GM20431 (cell line): ENCODE measurements at regions not wholly inside any gene's neighbourhood (a gene's known extent, or its start where the extent isn't known, plus 50 kb on each side); places are given as distances from the start of the nearest gene placed in this dataset.
"Not testable (repeated sequence)": the region's sequence is repeated elsewhere in the genome, so short reads cannot be mapped to it uniquely, and the experiment has no call there.

Experiments used
- in situ Hi-C: fragments of 300-500 bp; cut with MseI, MboI; formaldehyde crosslinking; loops from one replicate; pipeline ENCODE4 v1.15.0; 2020; ENCODE audit warnings: low sequenced_read_pairs; ENCODE audit not compliant: unreplicated experiment

DNA sequence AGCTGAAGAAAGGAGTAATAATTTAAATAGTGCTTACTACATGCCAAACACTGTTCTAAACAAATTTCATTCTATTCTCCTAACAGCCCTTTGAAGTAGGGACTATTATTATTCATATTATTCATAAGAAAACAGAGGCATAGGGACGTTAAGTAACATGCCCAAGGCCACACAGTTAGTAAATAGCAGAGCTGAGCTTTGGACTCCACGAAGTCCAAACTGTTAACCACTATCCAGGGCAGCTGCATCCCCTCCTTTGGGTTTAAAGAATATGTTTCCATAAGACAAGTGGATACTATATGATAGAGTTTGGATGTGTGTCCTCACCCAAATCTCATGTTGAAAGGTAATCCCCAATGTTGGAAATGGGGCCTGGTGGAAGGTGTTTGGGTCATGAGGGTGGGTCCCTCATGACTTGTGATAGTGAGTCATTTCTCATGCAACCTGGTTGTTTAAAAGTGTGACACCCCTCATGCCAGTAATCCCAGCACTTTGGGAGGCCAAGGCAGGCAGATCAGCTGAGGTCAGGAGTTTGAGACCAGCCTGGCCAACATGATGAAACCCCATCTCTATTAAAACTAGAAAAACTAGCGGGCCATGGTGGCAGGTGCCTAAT, 144.0 kb upstream of the CXADR start:
- in situ Hi-C loops, result no loop called here

- in situ Hi-C loops, result no loop called here
Measured at GRCh38 chr21:17370263-17370662, 142.6 kb upstream of the CXADR start.

DNA sequence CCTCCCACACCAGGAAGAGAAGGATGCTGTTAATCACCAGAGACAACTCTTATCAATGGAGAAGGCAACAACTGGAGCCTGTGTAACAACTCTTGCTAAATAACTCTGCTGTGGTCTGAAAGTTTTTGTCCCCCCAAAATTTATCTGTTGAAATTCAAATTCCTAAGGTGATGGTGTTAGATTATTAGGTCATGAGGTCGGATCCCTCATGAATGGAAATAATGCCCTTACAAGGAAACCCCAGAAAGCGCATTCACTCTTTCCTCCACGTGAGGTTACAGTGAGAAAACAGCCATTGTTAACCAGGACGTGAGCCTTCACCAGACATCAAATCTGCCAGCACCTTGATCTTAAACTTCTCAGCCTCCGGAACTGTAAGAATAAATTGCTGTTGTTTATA, 141.9 kb upstream of the CXADR start:
- in situ Hi-C loops, result no loop called here

GRCh38 chr21:17371450-17371849, 141.4 kb upstream of the CXADR start:
- in situ Hi-C loops, result no loop called here

- in situ Hi-C loops, result no loop called here
Measured at GRCh38 chr21:17372200-17372599, 140.6 kb upstream of the CXADR start.

DNA sequence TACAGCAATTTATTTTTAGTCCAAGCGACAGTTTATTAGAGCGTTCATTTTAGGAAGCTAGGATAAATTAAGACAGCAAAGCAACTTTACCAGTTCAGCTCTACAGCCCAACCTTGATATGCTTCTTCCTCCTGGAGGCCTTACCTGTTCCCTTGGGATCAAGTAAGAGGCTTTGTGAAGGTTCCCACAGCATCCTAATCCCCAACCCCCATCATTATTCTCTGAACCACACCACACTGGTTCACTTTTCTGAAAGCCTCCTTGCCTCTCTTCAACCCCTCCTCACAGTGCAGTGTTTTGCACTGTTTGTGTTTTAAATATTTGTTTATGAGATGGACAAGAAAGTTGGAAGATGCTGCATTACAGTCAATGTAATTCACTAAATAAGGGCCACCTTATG, 126.3 kb upstream of the CXADR start:
- in situ Hi-C loops, result no loop called here

DNA sequence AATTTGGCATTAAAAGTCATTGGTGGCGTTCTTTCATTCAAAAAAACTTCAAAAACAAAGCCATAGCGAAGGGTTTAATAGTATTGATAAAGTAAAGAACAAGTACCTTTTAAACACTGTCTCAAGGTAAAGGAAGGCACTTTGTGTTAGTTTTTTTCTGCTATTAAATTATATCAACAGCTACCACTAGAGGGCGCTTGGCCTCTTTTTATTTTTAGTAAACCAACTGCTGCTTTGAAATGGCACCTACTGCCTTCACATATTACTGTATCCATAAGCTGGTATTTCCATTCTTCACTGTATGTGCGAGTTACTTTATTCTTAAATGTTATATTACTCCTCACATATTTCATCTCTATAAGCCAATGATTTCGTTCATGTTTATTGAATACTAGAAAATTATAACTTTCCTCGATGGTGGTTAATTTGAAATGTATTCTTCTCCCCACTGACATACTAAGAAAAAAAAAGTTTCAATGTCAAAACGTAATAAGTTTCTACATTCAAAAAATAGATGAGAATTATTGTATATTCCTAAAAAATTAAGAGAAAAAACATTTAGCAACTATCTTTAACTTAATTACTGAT, 125.7 kb upstream of the CXADR start:
- in situ Hi-C loops, result no loop called here

GRCh38 chr21:17388226-17388625, 124.6 kb upstream of the CXADR start:
- in situ Hi-C loops, result no loop called here

GRCh38 chr21:17389311-17389710, 123.5 kb upstream of the CXADR start:
- in situ Hi-C loops, result no loop called here

- in situ Hi-C loops, result no loop called here
Measured at GRCh38 chr21:17390569-17390968, 122.3 kb upstream of the CXADR start.

GRCh38 chr21:17391811-17392340, 121.0 kb upstream of the CXADR start:
- in situ Hi-C loops, result no loop called here

DNA sequence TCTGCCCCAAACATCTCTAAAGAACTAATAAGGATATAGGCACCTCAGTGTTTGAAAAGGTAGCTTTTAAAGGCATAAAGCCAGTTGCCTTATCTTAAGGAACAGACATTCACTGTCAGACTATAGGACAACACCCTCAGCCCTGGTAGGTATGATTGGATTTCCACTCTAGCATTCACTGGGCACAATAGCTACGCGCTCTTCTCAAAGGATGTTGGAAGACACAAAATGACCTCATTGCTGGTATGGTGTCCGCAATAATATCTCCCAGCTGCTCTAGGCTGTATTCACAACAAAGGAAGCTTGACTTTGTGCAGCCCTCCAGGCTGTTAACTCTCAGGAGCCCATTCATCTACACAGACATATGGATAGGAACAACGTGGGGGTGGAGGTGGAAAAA, 119.4 kb upstream of the CXADR start:
- in situ Hi-C loops, result no loop called here

DNA sequence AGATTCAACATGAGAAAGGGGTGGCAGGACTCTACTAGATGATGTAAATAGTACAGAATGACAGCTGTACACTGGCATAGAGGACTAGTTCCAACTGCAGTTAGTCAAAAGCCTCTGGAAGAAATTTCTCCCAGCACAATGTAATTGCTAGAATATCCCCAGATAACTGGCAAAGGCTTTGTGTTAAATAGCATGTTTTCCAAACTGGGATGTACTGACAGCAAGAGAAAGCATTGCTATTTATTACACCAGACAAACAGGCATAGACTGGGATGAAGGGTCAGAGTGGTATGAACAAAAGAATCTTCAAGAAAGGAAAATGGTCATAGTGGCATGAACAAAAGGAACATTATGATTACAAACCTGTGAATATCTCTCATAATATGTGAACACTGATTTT, 115.9 kb upstream of the CXADR start:
- in situ Hi-C loops, result no loop called here

GRCh38 chr21:17397703-17398102, 115.1 kb upstream of the CXADR start:
- in situ Hi-C loops, result no loop called here

GRCh38 chr21:17398954-17399353, 113.9 kb upstream of the CXADR start:
- in situ Hi-C loops, result not testable (repeated sequence)

- in situ Hi-C loops, result no loop called here
Measured at GRCh38 chr21:17402937-17403336, 109.9 kb upstream of the CXADR start.

GRCh38 chr21:17406202-17406601, 106.6 kb upstream of the CXADR start:
- in situ Hi-C loops, result no loop called here

DNA sequence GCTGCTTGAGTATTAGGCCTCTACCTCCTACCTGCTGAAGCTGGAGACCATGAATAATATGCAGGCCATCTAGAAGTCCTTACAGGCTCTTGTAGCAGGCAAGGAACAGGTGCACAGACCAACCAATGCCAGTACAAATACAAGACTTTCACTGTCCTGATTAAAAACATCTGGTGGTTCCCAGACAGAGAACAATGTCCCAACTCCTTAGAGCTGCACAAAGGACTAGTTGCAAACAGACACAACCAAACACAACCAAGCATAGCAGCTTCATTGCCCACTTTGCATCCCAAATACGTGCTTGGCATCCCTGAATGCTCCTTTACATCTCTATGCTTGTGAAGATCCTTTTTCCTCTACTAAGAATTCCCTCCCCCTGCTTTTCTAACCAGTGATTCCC, 98.1 kb upstream of the CXADR start:
- in situ Hi-C loops, result no loop called here

- in situ Hi-C loops, result no loop called here
Measured at GRCh38 chr21:17416139-17416538, 96.7 kb upstream of the CXADR start.

GRCh38 chr21:17422931-17423330, 89.9 kb upstream of the CXADR start:
- in situ Hi-C loops, result no loop called here

DNA sequence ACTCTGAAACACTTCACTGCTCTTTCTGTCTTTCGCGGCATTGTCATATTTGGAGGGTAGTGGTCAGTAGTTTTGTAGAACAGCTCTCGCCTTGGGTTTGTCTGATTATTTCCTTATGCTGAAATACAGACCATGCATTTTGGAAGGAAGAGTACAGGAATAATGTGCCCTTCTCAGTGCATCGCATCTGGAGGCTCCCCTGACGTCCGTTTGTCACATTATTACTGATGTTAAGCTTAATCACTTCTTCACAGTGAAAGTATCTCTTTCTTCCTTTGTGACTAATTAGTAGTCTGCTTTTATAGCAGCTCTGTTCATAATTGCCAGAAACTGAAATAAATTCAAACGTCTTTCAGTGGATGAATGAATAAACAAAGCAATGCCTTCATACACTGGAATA, 85.7 kb upstream of the CXADR start:
- in situ Hi-C loops, result no loop called here

DNA sequence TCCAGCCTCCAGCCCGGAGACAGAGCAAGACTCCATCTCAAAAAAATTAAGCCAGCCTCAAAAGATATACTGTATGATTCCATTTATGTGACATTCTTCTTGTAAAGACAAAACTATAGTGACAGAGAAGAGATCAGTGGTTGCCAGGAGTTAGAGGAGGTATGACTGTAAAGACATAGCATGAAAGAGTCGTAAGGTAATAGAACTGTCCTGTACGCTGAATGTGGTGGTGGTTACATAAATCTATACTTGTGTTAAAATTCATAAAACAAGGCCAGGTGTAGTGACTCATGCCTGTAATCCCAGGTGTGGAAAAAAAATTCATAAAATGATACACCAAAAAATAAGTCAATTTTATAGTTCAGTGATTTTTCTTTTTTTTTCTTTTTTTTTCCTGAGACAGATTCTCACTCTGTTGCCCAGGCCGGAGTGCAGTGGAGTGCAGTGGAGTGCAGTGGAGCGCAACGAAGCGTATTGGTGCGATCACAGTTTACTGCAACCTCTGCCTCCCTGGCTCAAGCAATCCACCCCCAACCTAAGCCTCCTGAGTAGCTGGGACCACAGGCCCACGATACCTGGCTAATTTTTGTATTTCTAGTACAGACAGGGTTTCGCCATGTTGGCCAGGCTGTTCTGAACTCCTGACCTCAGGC, 84.9 kb upstream of the CXADR start:
- in situ Hi-C loops, result no loop called here
